GM18873 (cell line): ENCODE measurements at regions not wholly inside any gene's neighbourhood (a gene's known extent, or its start where the extent isn't known, plus 50 kb on each side); places are given as distances from the start of the nearest gene placed in this dataset.

Source experiments
- ATAC-seq: cut with Tn5 transposase; IDR thresholded peaks from one replicate; pipeline ENCODE4 v1.9.1; 2021; ENCODE audit warnings: mild to moderate bottlenecking, moderate library complexity, moderate number of reproducible peaks; ENCODE audit not compliant: unreplicated experiment, low FRiP score

- ATAC-seq, result no peak
Observed at GRCh38 chr5:160918386-160918785, 66.4 kb upstream of the ATP10B start.

GRCh38 chr5:160906090-160906489, 54.1 kb upstream of the ATP10B start:
- no peak for ATAC-seq

GRCh38 chr5:160905285-160905684, 53.3 kb upstream of the ATP10B start:
- no peak for ATAC-seq

GRCh38 chr5:160904591-160904990, 52.6 kb upstream of the ATP10B start:
- no peak for ATAC-seq

DNA sequence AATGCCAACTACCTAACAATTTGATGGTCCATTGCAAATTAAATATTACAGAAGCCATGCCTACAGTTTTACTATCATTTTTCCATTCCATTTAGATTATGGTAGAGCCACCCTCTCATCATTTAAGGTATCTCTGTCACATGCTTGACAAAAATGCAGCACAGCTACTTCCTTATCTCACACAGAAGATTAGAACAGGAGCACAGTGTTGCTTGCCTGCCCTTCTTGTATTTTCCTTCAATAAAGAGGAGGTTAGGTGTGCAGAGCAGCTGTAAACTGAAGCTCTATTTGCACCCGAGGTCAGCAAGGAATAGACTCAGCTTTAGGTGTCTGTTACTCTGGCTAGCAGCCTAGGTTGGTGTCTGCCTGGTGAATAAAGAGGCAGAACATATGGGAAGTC, 51.5 kb upstream of the ATP10B start:
- no peak for ATAC-seq

- ATAC-seq, result no peak
Observed at GRCh38 chr5:160903076-160903475, 51.1 kb upstream of the ATP10B start.
